ENCODE measurements at regions not wholly inside any gene's neighbourhood (a gene's known extent, or its start where the extent isn't known, plus 50 kb on each side); places are given as distances from the start of the nearest gene placed in this dataset.

DNA sequence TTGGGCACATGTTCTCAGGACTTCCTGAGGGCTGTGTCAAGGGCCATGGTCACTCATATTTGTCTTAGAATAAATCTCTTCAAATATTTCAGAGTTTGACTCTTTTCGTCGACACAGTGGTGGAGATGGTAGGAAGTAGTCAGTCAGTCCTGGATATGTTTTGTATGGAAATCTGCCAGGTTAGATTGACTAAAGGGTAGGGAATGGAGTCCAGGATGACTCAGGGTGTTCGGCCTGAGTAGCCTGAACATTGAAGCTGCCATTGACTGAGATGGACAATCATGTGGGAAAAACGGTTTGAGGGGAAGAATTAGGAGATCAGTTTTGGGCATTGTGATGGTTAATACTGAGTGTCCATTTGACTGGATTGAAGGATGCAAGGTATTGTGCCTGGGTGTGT is 177.1 kb upstream of the CENPE start:
- no peak for DNase-seq

DNA sequence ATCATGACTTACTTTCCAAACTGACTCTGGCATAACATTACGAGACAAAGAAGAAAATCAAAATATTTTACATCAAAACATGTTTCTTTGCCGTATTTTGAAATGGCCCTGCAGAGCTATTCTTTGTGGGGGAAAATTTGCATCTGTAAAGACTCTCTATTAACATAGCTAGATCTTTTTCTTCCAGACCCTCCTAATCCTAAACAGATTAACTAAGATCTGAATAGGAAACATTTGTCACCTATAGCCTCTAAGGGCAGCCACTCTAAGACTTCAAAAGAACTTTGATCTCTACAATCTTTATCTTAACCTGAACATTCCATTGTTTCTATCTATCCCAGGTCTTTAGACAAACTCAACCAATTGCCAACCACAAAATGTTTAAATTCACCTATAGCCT is 176.6 kb upstream of the CENPE start:
- Histone ChIP-seq H3K36me3 (ENCODE audit: control insufficient read depth, insufficient read depth, low read length) (no peaks in the 10 kb centered on the region), H3K27me3 (ENCODE audit: control insufficient read depth, insufficient read depth, low read length) (no peaks in the 10 kb centered on the region), H3K4me1 (ENCODE audit: control insufficient read depth, insufficient read depth, low read length) (no peaks in the 10 kb centered on the region), H3K4me3 (ENCODE audit: low read length) (no peak overlapping the region), H3K27ac (ENCODE audit: low read length) (no peak overlapping the region), H3K9me3 (ENCODE audit: control insufficient read depth, low read depth, low read length) (no peaks in the 10 kb centered on the region)
- no peak for DNase-seq
- WGBS (ENCODE audit: insufficient coverage, low lambda C conversion rate): 100% methylated on average over 1 of the region's 2 CpGs

More for the DNA sequence above, 177.1 kb upstream of the CENPE start:
- WGBS (ENCODE audit: insufficient coverage, low lambda C conversion rate): 100% methylated on average over 1 of the region's 4 CpGs
- no peak overlapping the region for H3K27ac ChIP-seq (ENCODE audit: low read length)
- no peaks in the 10 kb centered on the region for H3K36me3 ChIP-seq (ENCODE audit: control insufficient read depth, insufficient read depth, low read length)
- no peaks in the 10 kb centered on the region for H3K27me3 ChIP-seq (ENCODE audit: control insufficient read depth, insufficient read depth, low read length)
- H3K4me3 ChIP-seq (ENCODE audit: low read length): no peak overlapping the region
- H3K4me1 ChIP-seq (ENCODE audit: control insufficient read depth, insufficient read depth, low read length): no peaks in the 10 kb centered on the region
- H3K9me3 ChIP-seq (ENCODE audit: control insufficient read depth, low read depth, low read length): no peaks in the 10 kb centered on the region

DNA sequence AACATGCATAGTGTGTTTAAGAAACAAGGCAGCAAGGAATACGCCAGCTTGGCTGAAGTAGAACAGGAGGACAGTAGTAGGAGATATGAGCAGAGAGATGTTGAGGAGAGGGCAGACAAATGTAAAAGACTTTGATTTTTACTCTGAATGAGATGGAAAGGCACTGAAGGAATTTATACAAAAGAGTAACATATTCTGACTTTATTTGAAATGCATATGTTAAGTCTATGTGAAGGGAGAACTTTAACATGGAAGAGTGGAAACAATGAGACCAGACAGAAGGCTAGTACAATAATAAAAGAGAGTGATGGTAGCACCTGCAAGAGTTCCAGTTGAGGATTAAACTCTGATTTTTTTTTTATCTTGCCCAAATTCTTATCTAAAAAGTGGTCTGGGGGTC is 176.2 kb upstream of the CENPE start:
- Histone ChIP-seq H3K9me3 (ENCODE audit: control insufficient read depth, low read depth, low read length) (no peaks in the 10 kb centered on the region), H3K4me3 (ENCODE audit: low read length) (no peak overlapping the region), H3K36me3 (ENCODE audit: control insufficient read depth, insufficient read depth, low read length) (no peaks in the 10 kb centered on the region), H3K4me1 (ENCODE audit: control insufficient read depth, insufficient read depth, low read length) (no peaks in the 10 kb centered on the region), H3K27ac (ENCODE audit: low read length) (no peak overlapping the region), H3K27me3 (ENCODE audit: control insufficient read depth, insufficient read depth, low read length) (no peaks in the 10 kb centered on the region)
- 86% methylated on average over 1 of the region's 1 CpG for WGBS (ENCODE audit: insufficient coverage, low lambda C conversion rate)
- no peak for DNase-seq

DNA sequence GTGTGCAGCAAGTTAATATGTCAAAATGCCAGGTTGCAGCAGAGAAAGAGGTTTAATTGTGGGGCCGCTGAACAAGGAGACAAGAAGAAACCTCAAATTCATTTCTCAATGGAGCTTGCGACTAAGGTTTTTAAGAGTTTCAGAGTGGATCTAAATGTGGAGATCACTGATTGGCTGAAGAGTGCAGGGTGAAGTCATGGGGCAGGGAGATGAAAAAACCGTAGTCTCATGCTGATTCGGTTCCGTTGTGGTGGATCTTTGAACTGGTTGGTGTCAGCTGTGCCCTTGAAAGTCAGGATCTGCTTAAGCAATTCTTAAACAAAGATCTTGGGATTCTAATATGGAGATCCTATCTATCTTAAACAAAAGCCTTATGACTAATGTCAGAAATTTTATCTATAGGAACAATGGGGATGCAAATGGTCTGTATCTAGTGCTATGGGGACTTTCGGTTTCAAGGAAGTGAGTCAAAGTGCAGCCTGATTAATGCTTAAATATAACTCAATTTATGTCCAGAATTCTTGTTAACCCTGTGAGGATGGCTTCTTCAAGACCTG is 173.9 kb upstream of the CENPE start:
- H3K4me3 ChIP-seq (ENCODE audit: low read length): no peak overlapping the region
- H3K4me1 ChIP-seq (ENCODE audit: control insufficient read depth, insufficient read depth, low read length): no peaks in the 10 kb centered on the region
- H3K9me3 ChIP-seq (ENCODE audit: control insufficient read depth, low read depth, low read length): no peaks in the 10 kb centered on the region
- H3K27ac ChIP-seq (ENCODE audit: low read length): no peak overlapping the region
- no peak for DNase-seq
- WGBS (ENCODE audit: insufficient coverage, low lambda C conversion rate): 100% methylated on average over 2 of the region's 6 CpGs
- no peaks in the 10 kb centered on the region for H3K27me3 ChIP-seq (ENCODE audit: control insufficient read depth, insufficient read depth, low read length)
- H3K36me3 ChIP-seq (ENCODE audit: control insufficient read depth, insufficient read depth, low read length): no peaks in the 10 kb centered on the region

DNA sequence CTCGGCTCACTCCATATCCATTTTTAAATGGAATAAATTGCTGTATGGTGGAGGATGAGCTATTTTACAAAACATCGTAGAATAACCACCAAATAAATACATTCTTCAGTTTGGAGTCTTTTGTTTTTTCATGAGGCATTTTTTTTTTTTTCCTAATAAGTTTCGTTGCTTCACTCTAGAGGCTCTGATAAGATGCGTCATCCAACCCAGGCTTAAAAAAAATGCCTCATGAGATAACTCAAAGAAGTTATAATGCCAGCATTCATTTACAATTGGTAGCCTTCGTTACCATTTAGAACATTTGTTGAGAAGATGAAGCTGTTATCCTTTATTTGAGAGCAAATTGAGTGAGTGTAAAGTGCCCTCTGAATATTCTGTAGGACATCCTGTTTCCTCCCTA is 172.2 kb upstream of the CENPE start:
- DNase-seq: no peak
- Histone ChIP-seq H3K4me3 (ENCODE audit: low read length) (no peak overlapping the region), H3K27me3 (ENCODE audit: control insufficient read depth, insufficient read depth, low read length) (no peaks in the 10 kb centered on the region), H3K27ac (ENCODE audit: low read length) (no peak overlapping the region), H3K4me1 (ENCODE audit: control insufficient read depth, insufficient read depth, low read length) (no peaks in the 10 kb centered on the region), H3K9me3 (ENCODE audit: control insufficient read depth, low read depth, low read length) (no peaks in the 10 kb centered on the region), H3K36me3 (ENCODE audit: control insufficient read depth, insufficient read depth, low read length) (no peaks in the 10 kb centered on the region)
- WGBS (ENCODE audit: insufficient coverage, low lambda C conversion rate): 79% methylated on average over 3 of the region's 5 CpGs

DNA sequence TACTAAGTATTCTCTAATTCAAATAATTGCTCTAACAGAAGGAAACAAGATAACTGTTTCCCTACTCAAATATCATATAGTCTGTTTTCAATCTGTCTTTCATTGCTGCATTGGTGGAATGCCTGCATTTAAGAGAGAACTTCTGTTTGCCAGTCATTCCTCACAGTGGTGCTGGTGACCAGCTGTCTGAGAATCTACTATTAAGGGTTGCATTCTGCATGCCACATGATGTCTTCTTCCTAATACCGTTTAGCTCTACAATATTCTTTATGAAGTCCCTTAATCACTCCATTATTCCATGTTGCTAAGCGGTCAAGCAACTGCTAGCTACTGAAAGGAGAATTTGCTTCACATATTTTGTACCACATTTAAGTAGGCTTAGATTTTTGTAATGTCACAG is 167.1 kb upstream of the CENPE start:
- H3K9me3 ChIP-seq (ENCODE audit: control insufficient read depth, low read depth, low read length): no peaks in the 10 kb centered on the region
- H3K36me3 ChIP-seq (ENCODE audit: control insufficient read depth, insufficient read depth, low read length): no peaks in the 10 kb centered on the region
- no peaks in the 10 kb centered on the region for H3K27me3 ChIP-seq (ENCODE audit: control insufficient read depth, insufficient read depth, low read length)
- WGBS (ENCODE audit: insufficient coverage, low lambda C conversion rate): no CpG with 5 or more reads among the region's 2 CpGs
- no peak overlapping the region for H3K4me3 ChIP-seq (ENCODE audit: low read length)
- no peaks in the 10 kb centered on the region for H3K4me1 ChIP-seq (ENCODE audit: control insufficient read depth, insufficient read depth, low read length)
- H3K27ac ChIP-seq (ENCODE audit: low read length): no peak overlapping the region
- DNase-seq: no peak

DNA sequence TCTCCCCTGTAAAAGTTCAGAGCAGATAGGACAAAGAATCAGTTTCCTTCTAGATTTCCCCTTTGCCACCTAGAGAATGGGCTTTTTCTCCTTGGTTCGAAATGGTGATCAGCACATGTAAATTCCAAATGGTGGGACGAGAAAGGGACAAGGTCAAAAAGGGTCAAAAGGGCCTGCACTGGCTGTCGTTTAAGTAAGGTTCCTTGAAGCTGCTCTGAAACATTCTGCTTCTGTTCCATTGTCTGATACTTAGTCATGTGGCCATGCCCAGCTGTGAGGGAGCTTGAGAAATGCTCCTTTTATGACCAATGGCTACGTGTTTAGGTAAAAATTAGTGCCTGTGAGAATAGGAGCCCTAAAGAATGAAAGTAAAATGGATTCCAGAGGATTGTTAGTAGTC is 165.9 kb upstream of the CENPE start:
- H3K27me3 ChIP-seq (ENCODE audit: control insufficient read depth, insufficient read depth, low read length): no peaks in the 10 kb centered on the region
- 60% methylated on average over 2 of the region's 4 CpGs for WGBS (ENCODE audit: insufficient coverage, low lambda C conversion rate)
- no peak overlapping the region for H3K27ac ChIP-seq (ENCODE audit: low read length)
- DNase-seq: no peak
- no peak overlapping the region for H3K4me3 ChIP-seq (ENCODE audit: low read length)
- H3K36me3 ChIP-seq (ENCODE audit: control insufficient read depth, insufficient read depth, low read length): no peaks in the 10 kb centered on the region
- no peaks in the 10 kb centered on the region for H3K4me1 ChIP-seq (ENCODE audit: control insufficient read depth, insufficient read depth, low read length)
- peaks cover 3% of the 10 kb centered on the region for H3K9me3 ChIP-seq (ENCODE audit: control insufficient read depth, low read depth, low read length)

DNA sequence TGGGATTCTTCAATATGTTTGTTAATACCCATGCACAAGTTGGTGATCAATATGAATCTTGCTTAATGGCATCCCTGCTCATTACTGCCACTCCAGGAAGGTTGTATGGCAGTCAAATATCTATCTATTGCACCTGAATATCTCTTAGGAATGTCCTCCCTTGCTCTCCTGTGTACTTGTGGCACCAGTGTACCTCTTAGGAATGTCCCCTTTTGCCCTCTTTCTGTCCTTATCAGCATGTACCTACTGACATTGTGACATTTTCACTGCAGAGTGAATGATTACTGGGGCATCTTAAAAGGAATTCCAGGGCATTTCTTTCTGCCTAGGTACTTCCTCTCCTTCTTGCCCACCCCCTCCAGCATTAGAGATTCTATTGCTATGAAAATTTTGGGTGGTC is 163.8 kb upstream of the CENPE start:
- Histone ChIP-seq H3K27ac (ENCODE audit: low read length) (no peak overlapping the region), H3K9me3 (ENCODE audit: control insufficient read depth, low read depth, low read length) (peaks cover 3% of the 10 kb centered on the region), H3K36me3 (ENCODE audit: control insufficient read depth, insufficient read depth, low read length) (no peaks in the 10 kb centered on the region), H3K4me1 (ENCODE audit: control insufficient read depth, insufficient read depth, low read length) (no peaks in the 10 kb centered on the region), H3K4me3 (ENCODE audit: low read length) (no peak overlapping the region), H3K27me3 (ENCODE audit: control insufficient read depth, insufficient read depth, low read length) (no peaks in the 10 kb centered on the region)
- peak in 1 of 2 donors; percentile 15 for DNase-seq

DNA sequence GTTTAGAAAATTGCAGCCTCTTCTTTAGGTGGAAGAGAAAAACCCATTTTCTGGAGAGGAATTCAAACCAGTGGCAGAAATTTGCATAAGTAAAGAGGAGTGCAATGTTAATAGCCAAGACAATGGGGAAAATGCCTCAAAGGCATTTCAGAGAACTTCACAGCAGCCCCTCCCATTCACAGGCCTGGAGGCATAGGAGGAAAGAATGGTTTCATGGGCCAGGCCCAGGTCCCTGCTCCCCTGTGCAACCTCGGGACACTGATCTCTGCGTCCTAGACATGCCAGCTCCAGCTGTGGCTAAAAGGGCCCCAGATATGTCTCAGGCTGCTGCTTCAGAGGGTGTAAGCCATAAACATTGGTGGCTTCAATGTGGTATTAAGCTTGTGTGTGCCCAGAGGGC is 161.8 kb upstream of the CENPE start:
- no peaks in the 10 kb centered on the region for H3K27me3 ChIP-seq (ENCODE audit: control insufficient read depth, insufficient read depth, low read length)
- WGBS (ENCODE audit: insufficient coverage, low lambda C conversion rate): no CpG with 5 or more reads among the region's 2 CpGs
- no peaks in the 10 kb centered on the region for H3K4me1 ChIP-seq (ENCODE audit: control insufficient read depth, insufficient read depth, low read length)
- no peaks in the 10 kb centered on the region for H3K36me3 ChIP-seq (ENCODE audit: control insufficient read depth, insufficient read depth, low read length)
- no peak overlapping the region for H3K27ac ChIP-seq (ENCODE audit: low read length)
- peaks cover 3% of the 10 kb centered on the region for H3K9me3 ChIP-seq (ENCODE audit: control insufficient read depth, low read depth, low read length)
- DNase-seq: no peak
- H3K4me3 ChIP-seq (ENCODE audit: low read length): no peak overlapping the region

DNA sequence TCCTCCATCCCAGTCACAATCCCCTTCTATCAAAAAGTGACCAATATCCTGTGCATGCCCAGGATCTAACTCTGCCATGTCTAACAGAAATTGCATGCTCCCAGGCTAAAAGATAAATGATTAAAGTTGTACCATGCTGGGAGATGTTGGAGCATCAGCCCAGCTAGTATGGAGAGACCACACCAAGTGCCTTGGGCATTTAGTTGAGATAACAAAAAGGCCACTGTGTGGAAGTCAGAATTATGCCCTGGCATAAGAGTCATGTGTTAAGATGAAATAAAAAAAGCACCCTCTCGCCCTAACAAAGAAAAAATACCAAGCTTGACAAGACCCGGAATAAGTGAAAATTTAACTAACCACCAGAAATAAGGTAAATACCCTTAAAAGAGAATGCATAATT is 155.9 kb upstream of the CENPE start:
- H3K36me3 ChIP-seq (ENCODE audit: control insufficient read depth, insufficient read depth, low read length): no peaks in the 10 kb centered on the region
- H3K4me3 ChIP-seq (ENCODE audit: low read length): no peak overlapping the region
- H3K27me3 ChIP-seq (ENCODE audit: control insufficient read depth, insufficient read depth, low read length): no peaks in the 10 kb centered on the region
- H3K4me1 ChIP-seq (ENCODE audit: control insufficient read depth, insufficient read depth, low read length): no peaks in the 10 kb centered on the region
- H3K27ac ChIP-seq (ENCODE audit: low read length): no peak overlapping the region
- no peaks in the 10 kb centered on the region for H3K9me3 ChIP-seq (ENCODE audit: control insufficient read depth, low read depth, low read length)
- no peak for DNase-seq
- 92% methylated on average over 2 of the region's 2 CpGs for WGBS (ENCODE audit: insufficient coverage, low lambda C conversion rate)

DNA sequence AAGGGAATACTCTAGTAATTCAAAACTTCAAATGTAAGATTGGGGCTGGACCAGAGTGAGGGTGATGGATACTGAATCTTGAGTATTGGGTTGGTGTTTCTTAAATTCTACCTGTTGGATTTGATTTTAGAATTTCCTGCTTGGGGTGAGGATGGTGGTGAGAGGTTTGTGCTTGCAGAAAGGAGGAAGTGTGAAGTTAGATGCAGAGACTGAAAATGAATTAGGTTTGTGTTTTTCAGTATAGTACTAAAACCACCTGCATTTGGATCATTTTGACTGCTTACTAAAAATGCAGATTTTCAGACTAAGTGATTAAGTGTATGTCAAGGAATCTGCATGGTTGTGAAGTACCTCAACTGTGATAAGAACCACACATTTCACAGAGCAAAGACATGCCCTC is 131.5 kb upstream of the CENPE start:
- no peak overlapping the region for H3K27ac ChIP-seq (ENCODE audit: low read length)
- H3K4me1 ChIP-seq (ENCODE audit: control insufficient read depth, insufficient read depth, low read length): no peaks in the 10 kb centered on the region
- no peaks in the 10 kb centered on the region for H3K27me3 ChIP-seq (ENCODE audit: control insufficient read depth, insufficient read depth, low read length)
- no peaks in the 10 kb centered on the region for H3K9me3 ChIP-seq (ENCODE audit: control insufficient read depth, low read depth, low read length)
- DNase-seq: no peak
- no peak overlapping the region for H3K4me3 ChIP-seq (ENCODE audit: low read length)
- no peaks in the 10 kb centered on the region for H3K36me3 ChIP-seq (ENCODE audit: control insufficient read depth, insufficient read depth, low read length)

Measured in large intestine (tissue), 3 donors.